Naive thymus-derived CD4-positive, alpha-beta T cell (primary cell): ENCODE measurements at regions not wholly inside any gene's neighbourhood (a gene's known extent, or its start where the extent isn't known, plus 50 kb on each side); places are given as distances from the start of the nearest gene placed in this dataset.

Experiments used
- ATAC-seq: fragments of 150-1000 bp; cut with Tn5 transposase; 2 replicates; pipeline ENCODE4 v1.10.0; 2021; ENCODE audit warnings: mild to moderate bottlenecking, moderate library complexity
- CTCF ChIA-PET: fragments of 350-600 bp; sonication (Branson Sonifier 250); formaldehyde crosslinking; loops from one replicate; lab custom pipeline; 2021; ENCODE audit warnings: antibody characterized with exemption; lab: Charles Lee
- POLR2A ChIA-PET: fragments of 350-600 bp; sonication (Branson Sonifier 250); formaldehyde crosslinking; loops from one replicate; lab custom pipeline; 2021; ENCODE audit warnings: antibody characterized with exemption, inconsistent platforms; lab: Charles Lee
- DNase-seq, 9 donors: peaks; one replicate each; pipeline versions ENCODE4 v3.0.0 to v3.0.0-alpha.2; 2020 to 2022; ENCODE audit warnings: mixed read lengths in 1 of 9
- H3K27ac ChIP-seq: one replicate; pipeline ENCODE4 v1.7.0; 2013; ENCODE audit warnings: mild to moderate bottlenecking, low read depth, low read length, moderate library complexity
- H3K27me3 ChIP-seq, 2 donors: one replicate each; pipeline ENCODE4 v1.7.0; 2013; ENCODE audit warnings: low read length in 2 of 2, mild to moderate bottlenecking in 2 of 2, moderate library complexity in 2 of 2; ENCODE audit not compliant: control insufficient read depth in 2 of 2, insufficient read depth in 2 of 2
- H3K36me3 ChIP-seq, 3 experiments: 1 replicate in 2 of 3; 2 replicates in 1 of 3; pipeline ENCODE4 v1.7.0; 2013; ENCODE audit warnings: low read length in 3 of 3, mild to moderate bottlenecking in 3 of 3, moderate library complexity in 1 of 3; ENCODE audit not compliant: insufficient read depth in 3 of 3, control insufficient read depth in 2 of 3
- H3K4me1 ChIP-seq, 2 donors: one replicate each; pipeline ENCODE4 v1.7.0; 2013; ENCODE audit warnings: low read length in 2 of 2, mild to moderate bottlenecking in 2 of 2, moderate library complexity in 1 of 2; ENCODE audit not compliant: control insufficient read depth in 2 of 2, insufficient read depth in 2 of 2
- H3K4me3 ChIP-seq: 2 replicates; pipeline ENCODE4 v1.7.0; 2013; ENCODE audit warnings: mild to moderate bottlenecking, low read length
- H3K9me3 ChIP-seq, 3 experiments: 1 replicate in 2 of 3; 2 replicates in 1 of 3; pipeline ENCODE4 v1.7.0; 2013; ENCODE audit warnings: low read length in 3 of 3; ENCODE audit not compliant: control insufficient read depth in 2 of 3
- H3K27ac Mint-ChIP-seq, 9 donors: one replicate each; pipeline ENCODE4 v1.8.0; 2020 to 2022; ENCODE audit warnings: mixed read lengths in 9 of 9, mild to moderate bottlenecking in 8 of 9, moderate library complexity in 5 of 9, inconsistent platforms in 2 of 9
- H3K27me3 Mint-ChIP-seq, 5 donors: one replicate each; pipeline ENCODE4 v1.8.0; 2021 to 2022; ENCODE audit warnings: mixed read lengths in 5 of 5, mild to moderate bottlenecking in 1 of 5
- H3K36me3 Mint-ChIP-seq, 5 donors: one replicate each; pipeline ENCODE4 v1.8.0; 2020 to 2022; ENCODE audit warnings: mixed read lengths in 5 of 5, mild to moderate bottlenecking in 3 of 5, inconsistent platforms in 1 of 5
- H3K4me1 Mint-ChIP-seq, 7 donors: one replicate each; pipeline ENCODE4 v1.8.0; 2020 to 2022; ENCODE audit warnings: mixed read lengths in 7 of 7, mild to moderate bottlenecking in 3 of 7, inconsistent platforms in 1 of 7
- H3K4me3 Mint-ChIP-seq, 10 donors: one replicate each; pipeline ENCODE4 v1.8.0; 2020 to 2022; ENCODE audit warnings: mild to moderate bottlenecking in 10 of 10, mixed read lengths in 10 of 10, moderate library complexity in 6 of 10, inconsistent platforms in 2 of 10
- H3K9me3 Mint-ChIP-seq, 11 donors: one replicate each; pipeline ENCODE4 v1.8.0; 2020 to 2022; ENCODE audit warnings: mixed read lengths in 11 of 11, mild to moderate bottlenecking in 4 of 11, inconsistent platforms in 1 of 11, moderate library complexity in 1 of 11
- intact Hi-C, 2 donors: fragments of 100-400 bp; cut with micrococcal nuclease; formaldehyde crosslinking; loops; one replicate each; pipeline ENCODE4 v1.15.1; 2023

DNA sequence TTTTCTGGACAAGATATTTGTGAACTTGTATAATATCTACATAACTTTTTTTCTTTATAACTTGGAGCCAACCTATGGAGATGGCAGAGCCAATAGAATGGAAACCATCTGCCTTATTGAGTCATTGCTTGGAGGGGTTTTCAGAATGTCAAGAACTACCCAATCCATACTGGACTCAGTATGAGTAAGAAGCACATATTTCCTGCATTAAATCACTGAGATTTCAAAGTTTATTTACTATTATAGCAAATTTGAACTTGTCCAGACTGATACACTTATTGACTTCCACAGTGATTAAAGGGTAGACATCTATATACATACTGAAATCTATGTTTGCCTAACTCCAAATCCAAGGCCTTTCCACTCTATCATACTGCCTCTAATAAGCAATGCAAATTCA, 704.0 kb downstream of the KCNA4 start:
- peaks cover 0 to 15% (median 2%) of the 10 kb centered on the region in 11 donors for H3K9me3 Mint-ChIP-seq
- Histone ChIP-seq H3K27ac (no peak overlapping the region), H3K27me3 (no peaks in the 10 kb centered on the region), H3K4me1 (no peaks in the 10 kb centered on the region), H3K36me3 (no peaks in the 10 kb centered on the region), H3K9me3 (no peaks in the 10 kb centered on the region), H3K4me3 (no peak overlapping the region)
- intact Hi-C loops, result no loop called here
- DNase-seq (no peak), ATAC-seq (no peak)
- H3K4me3 Mint-ChIP-seq, result no peak overlapping the region
- H3K27ac Mint-ChIP-seq, result no peak overlapping the region
- ChIA-PET CTCF (no interaction called here), POLR2A (no interaction called here)
- no peaks in the 10 kb centered on the region for H3K27me3 Mint-ChIP-seq
- no peaks in the 10 kb centered on the region for H3K36me3 Mint-ChIP-seq
- H3K4me1 Mint-ChIP-seq, result no peaks in the 10 kb centered on the region

DNA sequence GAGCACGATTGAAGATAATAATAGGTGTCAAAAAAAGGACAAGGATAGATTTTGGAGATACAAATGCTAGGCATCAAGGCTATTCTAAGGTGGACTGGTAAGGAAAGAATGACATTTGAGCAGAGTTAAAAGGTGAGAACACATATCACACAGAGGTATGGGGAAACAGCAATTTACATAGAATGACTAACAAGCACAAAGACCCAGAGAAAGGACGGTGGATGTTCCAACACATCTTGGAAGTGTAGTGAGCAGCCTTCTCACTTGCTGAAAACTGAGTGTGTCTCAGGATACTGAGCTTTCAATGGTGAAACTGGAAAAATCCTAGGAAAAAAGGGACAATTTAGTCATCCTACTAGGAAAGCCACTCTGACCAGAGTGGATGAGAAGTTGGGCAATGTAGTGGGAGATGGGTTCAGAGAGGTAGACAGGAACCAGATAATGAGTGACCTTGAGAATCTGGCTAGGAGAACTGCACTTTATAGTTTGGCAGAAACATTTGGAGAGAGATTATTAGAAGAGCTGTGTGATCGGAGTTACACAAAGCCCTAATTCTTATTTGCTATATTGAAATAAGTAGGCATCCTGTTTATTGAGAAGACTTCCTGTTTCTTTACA, 706.0 kb downstream of the KCNA4 start:
- no peak overlapping the region for H3K4me3 ChIP-seq
- H3K27me3 ChIP-seq, result no peaks in the 10 kb centered on the region
- intact Hi-C loops, result no loop called here
- ATAC-seq (no peak), DNase-seq (no peak)
- CTCF ChIA-PET, result no interaction called here
- no peak overlapping the region for H3K4me3 Mint-ChIP-seq
- no peaks in the 10 kb centered on the region for H3K36me3 ChIP-seq
- H3K27ac ChIP-seq, result no peak overlapping the region
- no peaks in the 10 kb centered on the region for H3K4me1 ChIP-seq
- no peak overlapping the region for H3K27ac Mint-ChIP-seq
- POLR2A ChIA-PET, result no interaction called here
- no peaks in the 10 kb centered on the region for H3K9me3 ChIP-seq
- no peaks in the 10 kb centered on the region for H3K27me3 Mint-ChIP-seq
- H3K36me3 Mint-ChIP-seq, result no peaks in the 10 kb centered on the region
- peaks cover 0 to 15% (median 5%) of the 10 kb centered on the region in 11 donors for H3K9me3 Mint-ChIP-seq
- H3K4me1 Mint-ChIP-seq, result no peaks in the 10 kb centered on the region

DNA sequence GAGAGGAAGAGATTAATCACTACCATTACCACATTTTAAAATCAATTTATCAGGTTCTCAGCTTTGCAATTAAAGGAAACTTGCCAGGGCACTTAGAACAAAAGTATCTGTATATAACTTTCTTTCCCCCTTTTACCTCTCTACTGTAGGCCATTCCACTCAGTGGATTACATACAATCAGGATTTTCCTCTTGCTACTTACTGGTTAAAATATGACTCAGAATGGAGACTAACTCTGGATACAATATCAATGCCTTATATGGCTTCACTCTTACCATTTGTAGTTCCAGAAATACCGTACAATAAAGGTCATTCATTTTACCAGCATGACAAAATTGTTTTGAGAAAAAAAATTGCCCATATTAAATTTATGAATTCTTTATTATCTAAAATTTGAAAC, 706.8 kb downstream of the KCNA4 start:
- Histone ChIP-seq H3K9me3 (no peaks in the 10 kb centered on the region), H3K27me3 (no peaks in the 10 kb centered on the region), H3K4me1 (no peaks in the 10 kb centered on the region), H3K36me3 (no peaks in the 10 kb centered on the region), H3K4me3 (no peak overlapping the region), H3K27ac (no peak overlapping the region)
- Mint-ChIP-seq H3K4me1 (no peaks in the 10 kb centered on the region), H3K9me3 (peaks cover 0 to 15% (median 5%) of the 10 kb centered on the region in 11 donors), H3K4me3 (no peak overlapping the region), H3K36me3 (no peaks in the 10 kb centered on the region), H3K27ac (no peak overlapping the region), H3K27me3 (no peaks in the 10 kb centered on the region)
- intact Hi-C loops, result no loop called here
- DNase-seq, result no peak
- no peak for ATAC-seq
- ChIA-PET POLR2A (no interaction called here), CTCF (no interaction called here)

DNA sequence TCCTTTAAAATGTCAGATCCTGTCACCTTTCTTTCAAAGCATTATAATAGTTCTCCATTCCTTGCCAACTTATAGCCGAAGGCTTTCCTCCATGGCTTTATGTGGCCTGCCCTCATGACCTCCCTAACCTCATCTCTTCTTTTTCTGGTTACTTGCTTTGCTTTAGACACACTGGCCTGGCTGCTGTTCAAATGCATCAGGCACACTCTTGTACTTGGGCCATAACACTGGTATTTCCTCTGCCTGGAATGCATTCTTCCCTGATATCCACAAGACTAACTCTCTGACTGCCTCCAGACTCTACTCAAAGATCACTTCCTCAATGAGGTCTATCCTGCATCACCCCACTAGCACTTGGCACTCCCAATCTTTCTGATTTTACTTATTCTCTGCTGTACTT, 710.3 kb downstream of the KCNA4 start:
- POLR2A ChIA-PET, result no interaction called here
- Mint-ChIP-seq H3K4me1 (no peaks in the 10 kb centered on the region), H3K36me3 (no peaks in the 10 kb centered on the region), H3K27me3 (no peaks in the 10 kb centered on the region), H3K9me3 (peaks cover 0 to 22% (median 9%) of the 10 kb centered on the region in 11 donors), H3K27ac (no peak overlapping the region), H3K4me3 (no peak overlapping the region)
- H3K4me1 ChIP-seq, result no peaks in the 10 kb centered on the region
- ATAC-seq (no peak), DNase-seq (no peak)
- H3K27ac ChIP-seq, result no peak overlapping the region
- no peaks in the 10 kb centered on the region for H3K27me3 ChIP-seq
- no peak overlapping the region for H3K4me3 ChIP-seq
- CTCF ChIA-PET, result no interaction called here
- H3K9me3 ChIP-seq, result no peaks in the 10 kb centered on the region
- intact Hi-C loops, result no loop called here
- H3K36me3 ChIP-seq, result no peaks in the 10 kb centered on the region

DNA sequence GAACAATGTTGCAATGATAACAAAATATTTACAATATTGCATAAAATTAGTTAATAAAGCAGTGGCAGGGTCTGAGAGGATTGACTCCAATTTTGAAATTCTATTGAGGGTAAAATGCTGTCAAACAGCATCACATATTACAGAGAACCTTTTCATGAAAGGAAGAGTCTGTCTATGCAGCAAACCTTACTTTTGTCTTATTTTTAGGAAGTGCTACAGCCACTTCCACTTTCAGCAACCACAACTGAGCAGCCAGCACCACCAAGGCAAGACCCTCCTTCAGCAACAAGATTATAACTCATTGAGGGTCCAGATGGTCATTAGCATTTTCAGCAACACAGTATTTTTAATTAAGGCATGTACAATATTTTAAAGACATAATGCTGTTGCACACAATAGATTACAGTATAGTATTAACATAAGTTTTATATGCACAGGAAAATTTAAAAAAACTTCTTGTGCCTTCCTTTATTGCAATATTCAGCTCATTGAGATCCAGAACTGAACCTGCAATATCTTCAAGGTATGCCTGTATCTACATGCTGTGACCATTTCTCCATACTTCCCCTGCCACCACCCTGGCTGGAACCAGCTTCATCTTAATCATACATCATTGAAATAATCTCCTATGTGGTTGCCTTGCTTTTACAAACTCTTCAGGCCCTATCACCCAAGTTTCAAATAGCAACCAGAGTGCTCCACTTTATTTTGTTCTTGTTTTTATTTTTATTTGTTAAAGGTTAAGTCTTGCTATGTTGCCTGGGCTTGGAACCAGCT, 711.2 kb downstream of the KCNA4 start:
- ATAC-seq (no peak), DNase-seq (no peak)
- Histone ChIP-seq H3K9me3 (no peaks in the 10 kb centered on the region), H3K4me1 (no peaks in the 10 kb centered on the region), H3K27ac (no peak overlapping the region), H3K36me3 (no peaks in the 10 kb centered on the region), H3K27me3 (no peaks in the 10 kb centered on the region), H3K4me3 (no peak overlapping the region)
- CTCF ChIA-PET, result no interaction called here
- Mint-ChIP-seq H3K27ac (no peak overlapping the region), H3K4me1 (no peaks in the 10 kb centered on the region), H3K4me3 (no peak overlapping the region), H3K36me3 (no peaks in the 10 kb centered on the region), H3K27me3 (no peaks in the 10 kb centered on the region), H3K9me3 (peaks cover 0 to 20% (median 8%) of the 10 kb centered on the region in 11 donors)
- intact Hi-C loops, result no loop called here
- POLR2A ChIA-PET, result no interaction called here

DNA sequence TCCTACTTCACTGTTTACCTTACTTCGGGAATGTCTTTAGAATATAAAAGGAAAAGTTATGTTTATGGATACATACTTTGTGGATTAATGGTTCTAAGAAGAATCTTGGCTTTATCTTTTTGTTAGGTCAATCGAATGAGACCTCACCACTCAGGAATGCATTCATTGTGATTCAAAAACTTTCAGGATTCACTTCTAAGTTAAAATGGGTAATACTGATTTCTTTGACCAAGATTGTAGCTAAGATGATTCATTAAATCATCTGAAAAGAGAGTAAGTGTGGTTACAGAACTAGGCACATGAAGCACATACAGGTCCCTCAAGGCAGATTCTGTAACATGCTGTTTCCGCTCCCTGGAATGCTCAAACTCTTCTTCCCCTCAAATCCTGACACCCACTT, 716.4 kb downstream of the KCNA4 start:
- H3K27ac ChIP-seq, result no peak overlapping the region
- Mint-ChIP-seq H3K4me1 (no peaks in the 10 kb centered on the region), H3K9me3 (peaks cover 0 to 24% (median 11%) of the 10 kb centered on the region in 11 donors), H3K27ac (no peak overlapping the region), H3K4me3 (no peak overlapping the region), H3K36me3 (no peaks in the 10 kb centered on the region), H3K27me3 (no peaks in the 10 kb centered on the region)
- ATAC-seq (no peak), DNase-seq (no peak)
- no peaks in the 10 kb centered on the region for H3K9me3 ChIP-seq
- ChIA-PET CTCF (no interaction called here), POLR2A (no interaction called here)
- no peaks in the 10 kb centered on the region for H3K36me3 ChIP-seq
- H3K27me3 ChIP-seq, result no peaks in the 10 kb centered on the region
- no peaks in the 10 kb centered on the region for H3K4me1 ChIP-seq
- H3K4me3 ChIP-seq, result no peak overlapping the region
- intact Hi-C loops, result no loop called here

DNA sequence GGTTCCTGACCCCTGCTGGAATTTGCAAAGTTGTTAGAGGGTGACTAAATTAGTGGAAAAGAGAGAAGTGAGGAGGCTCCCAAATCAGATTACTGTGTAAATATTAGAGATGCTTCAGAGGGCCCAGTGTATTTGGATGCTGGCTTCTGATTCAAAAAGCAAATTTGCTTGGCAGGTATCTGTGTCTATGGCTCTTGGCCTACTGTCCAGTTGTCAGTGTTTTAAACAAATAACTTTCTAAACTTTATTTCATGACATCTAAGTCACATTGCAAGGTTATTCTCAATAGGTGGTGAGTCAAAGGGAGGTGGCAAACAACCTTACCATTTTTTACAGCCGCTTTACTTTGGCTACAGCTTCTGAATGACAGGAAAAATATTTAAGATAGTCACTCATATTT, 720.1 kb downstream of the KCNA4 start:
- H3K9me3 ChIP-seq, result no peaks in the 10 kb centered on the region
- CTCF ChIA-PET, result no interaction called here
- Mint-ChIP-seq H3K4me1 (peaks cover 0 to 2% (median 0%) of the 10 kb centered on the region in 7 donors), H3K9me3 (peaks cover 0 to 23% (median 8%) of the 10 kb centered on the region in 11 donors), H3K27me3 (no peaks in the 10 kb centered on the region), H3K27ac (no peak overlapping the region), H3K36me3 (no peaks in the 10 kb centered on the region), H3K4me3 (no peak overlapping the region)
- ATAC-seq, result no peak
- DNase-seq, result no peak
- no peaks in the 10 kb centered on the region for H3K4me1 ChIP-seq
- H3K27me3 ChIP-seq, result no peaks in the 10 kb centered on the region
- H3K36me3 ChIP-seq, result no peaks in the 10 kb centered on the region
- intact Hi-C loops, result no loop called here
- H3K4me3 ChIP-seq, result no peak overlapping the region
- POLR2A ChIA-PET, result no interaction called here
- no peak overlapping the region for H3K27ac ChIP-seq
